Fibroblast of lung (primary cell): ENCODE measurements at regions not wholly inside any gene's neighbourhood (a gene's known extent, or its start where the extent isn't known, plus 50 kb on each side); places are given as distances from the start of the nearest gene placed in this dataset.
A peak's percentile ranks its signal among the peaks of the same experiment; 100 is the strongest.

Experiments
- EZH2 ChIP-seq: IDR thresholded peaks from 2 replicates; pipeline ENCODE4 v1.5.1; 2012; ENCODE audit warnings: low read length, control low read depth, mild to moderate bottlenecking; ENCODE audit errors: missing control alignments
- TF ChIP-seq, protein P1 (sequence below), 2 donors: IDR thresholded peaks in 1 of 2; conservative IDR thresholded peaks in 1 of 2; 1 replicate in 1 of 2; 2 replicates in 1 of 2; pipeline ENCODE4 v1.5.1; 2011 to 2012; ENCODE audit warnings: low read length in 2 of 2, control low read depth in 1 of 2, inconsistent platforms in 1 of 2, low read depth in 1 of 2, mild to moderate bottlenecking in 1 of 2

DNA sequence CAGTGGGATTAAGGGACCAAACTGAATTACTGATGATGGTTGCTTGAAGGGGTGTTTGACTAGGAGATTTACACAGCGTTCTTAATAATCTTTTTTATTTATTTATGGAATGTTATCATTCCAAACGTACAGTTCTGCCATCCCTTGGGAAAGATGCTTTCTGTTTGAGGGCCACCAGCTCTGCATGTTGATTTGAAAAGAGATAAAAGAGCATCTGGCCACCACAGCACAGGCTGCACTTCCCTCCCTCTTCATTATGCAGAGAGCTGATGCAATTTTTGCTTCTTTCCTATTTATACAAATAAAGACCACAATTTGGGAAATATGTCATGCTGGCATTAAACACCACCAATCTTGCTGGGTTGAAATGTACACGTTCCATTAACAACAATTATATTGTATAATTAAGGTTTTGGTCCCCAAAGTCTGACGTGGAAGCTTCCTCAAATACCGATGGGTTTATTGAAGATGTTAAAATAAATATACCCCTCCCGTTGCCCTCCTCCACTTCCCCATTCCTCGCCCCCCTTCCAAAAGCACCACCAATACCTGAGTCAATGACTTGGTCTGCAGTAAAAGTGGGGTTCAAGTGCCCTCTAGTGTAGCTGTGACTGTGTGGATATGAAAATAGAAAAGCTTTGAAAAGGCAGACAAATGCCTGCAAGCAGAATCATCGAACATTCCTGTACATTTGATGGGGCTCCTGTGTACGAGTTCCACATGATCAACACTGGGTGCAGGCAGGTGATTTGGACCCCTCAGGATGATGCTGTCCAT is 211.9 kb downstream of the HRH4 start:
- TF ChIP-seq, protein P1, sequence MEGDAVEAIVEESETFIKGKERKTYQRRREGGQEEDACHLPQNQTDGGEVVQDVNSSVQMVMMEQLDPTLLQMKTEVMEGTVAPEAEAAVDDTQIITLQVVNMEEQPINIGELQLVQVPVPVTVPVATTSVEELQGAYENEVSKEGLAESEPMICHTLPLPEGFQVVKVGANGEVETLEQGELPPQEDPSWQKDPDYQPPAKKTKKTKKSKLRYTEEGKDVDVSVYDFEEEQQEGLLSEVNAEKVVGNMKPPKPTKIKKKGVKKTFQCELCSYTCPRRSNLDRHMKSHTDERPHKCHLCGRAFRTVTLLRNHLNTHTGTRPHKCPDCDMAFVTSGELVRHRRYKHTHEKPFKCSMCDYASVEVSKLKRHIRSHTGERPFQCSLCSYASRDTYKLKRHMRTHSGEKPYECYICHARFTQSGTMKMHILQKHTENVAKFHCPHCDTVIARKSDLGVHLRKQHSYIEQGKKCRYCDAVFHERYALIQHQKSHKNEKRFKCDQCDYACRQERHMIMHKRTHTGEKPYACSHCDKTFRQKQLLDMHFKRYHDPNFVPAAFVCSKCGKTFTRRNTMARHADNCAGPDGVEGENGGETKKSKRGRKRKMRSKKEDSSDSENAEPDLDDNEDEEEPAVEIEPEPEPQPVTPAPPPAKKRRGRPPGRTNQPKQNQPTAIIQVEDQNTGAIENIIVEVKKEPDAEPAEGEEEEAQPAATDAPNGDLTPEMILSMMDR (conservative IDR thresholded peaks at IDR 0.05 in 1 of 2, IDR thresholded peaks at IDR 0.05 in 1 of 2; ENCODE audit: low read depth in 1 of 2, low read length in 2 of 2): peak; percentile 19 to 33
- TF ChIP-seq EZH2: no peak
